WTC11 (cell line): ENCODE measurements at regions not wholly inside any gene's neighbourhood (a gene's known extent, or its start where the extent isn't known, plus 50 kb on each side); places are given as distances from the start of the nearest gene placed in this dataset.

ENCODE experiments used
- ATF6 ChIP-seq: sonication (generic); formaldehyde crosslinking; IDR thresholded peaks from 2 replicates; pipeline ENCODE4 v1.8.1; 2023; ENCODE audit warnings: mild to moderate bottlenecking, missing genetic modification reagents
- CREM ChIP-seq: sonication (generic); formaldehyde crosslinking; IDR thresholded peaks from 2 replicates; pipeline ENCODE4 v1.8.1; 2022; ENCODE audit warnings: mild to moderate bottlenecking, missing genetic modification reagents, moderate library complexity
- CTCF ChIP-seq: fragments of 200-600 bp; IDR thresholded peaks from 2 replicates; pipeline ENCODE4 v1.8.0; 2022; ENCODE audit warnings: antibody characterized with exemption
- E2F4 ChIP-seq: sonication (generic); formaldehyde crosslinking; IDR thresholded peaks from 2 replicates; pipeline ENCODE4 v1.8.1; 2022; ENCODE audit warnings: low read depth, mild to moderate bottlenecking, moderate library complexity, missing genetic modification reagents, borderline replicate concordance
- E2F5 ChIP-seq: sonication (generic); formaldehyde crosslinking; IDR thresholded peaks from 2 replicates; pipeline ENCODE4 v1.8.1; 2022; ENCODE audit warnings: mild to moderate bottlenecking, moderate library complexity, missing genetic modification reagents
- JUN ChIP-seq: sonication (generic); formaldehyde crosslinking; IDR thresholded peaks from 2 replicates; pipeline ENCODE4 v1.8.0; 2023; ENCODE audit warnings: mild to moderate bottlenecking, missing genetic modification reagents
- MAX ChIP-seq: sonication (generic); formaldehyde crosslinking; IDR thresholded peaks from 2 replicates; pipeline ENCODE4 v1.8.0; 2022; ENCODE audit warnings: mild to moderate bottlenecking, missing genetic modification reagents
- MYBL2 ChIP-seq: sonication (generic); formaldehyde crosslinking; IDR thresholded peaks from 2 replicates; pipeline ENCODE4 v1.8.1; 2023; ENCODE audit warnings: mild to moderate bottlenecking, moderate library complexity, missing genetic modification reagents
- RORB ChIP-seq: fragments of 250-450 bp; sonication (Bioruptor Pico); IDR thresholded peaks from 2 replicates; pipeline ENCODE4 v1.9.0; 2021; ENCODE audit warnings: mild to moderate bottlenecking
- ZBTB43 ChIP-seq: sonication (generic); formaldehyde crosslinking; IDR thresholded peaks from 2 replicates; pipeline ENCODE4 v1.8.1; 2023; ENCODE audit warnings: mild to moderate bottlenecking, missing genetic modification reagents
- ZNF121 ChIP-seq: sonication (generic); formaldehyde crosslinking; IDR thresholded peaks from 2 replicates; pipeline ENCODE4 v1.8.0; 2023; ENCODE audit warnings: missing genetic modification reagents
- ZNF232 ChIP-seq: sonication (generic); formaldehyde crosslinking; IDR thresholded peaks from 2 replicates; pipeline ENCODE4 v1.8.0; 2022; ENCODE audit warnings: mild to moderate bottlenecking, missing genetic modification reagents

GRCh38 chr5:28234356-28234968 is 1196.1 kb upstream of the CDH9 start:
- TF ChIP-seq CTCF: no peak
- no peak for TF ChIP-seq CREM (CRISPR knock-in tag)
- no peak for TF ChIP-seq E2F5 (CRISPR knock-in tag)
- TF ChIP-seq ZNF232 (CRISPR knock-in tag): no peak
- no peak for TF ChIP-seq MAX
- TF ChIP-seq RORB: no peak
- no peak for TF ChIP-seq E2F4 (CRISPR knock-in tag)
- TF ChIP-seq MYBL2 (CRISPR knock-in tag): no peak
- TF ChIP-seq ATF6: no peak
- no peak for TF ChIP-seq JUN (CRISPR knock-in tag)
- no peak for TF ChIP-seq ZNF121 (CRISPR knock-in tag)
- TF ChIP-seq ZBTB43: no peak
